ENCODE measurements at regions not wholly inside any gene's neighbourhood (a gene's known extent, or its start where the extent isn't known, plus 50 kb on each side); places are given as distances from the start of the nearest gene placed in this dataset.

GRCh38 chr17:63124536-63124935 is 158.5 kb downstream of the TANC2 start:
- TF ChIP-seq, protein P1, sequence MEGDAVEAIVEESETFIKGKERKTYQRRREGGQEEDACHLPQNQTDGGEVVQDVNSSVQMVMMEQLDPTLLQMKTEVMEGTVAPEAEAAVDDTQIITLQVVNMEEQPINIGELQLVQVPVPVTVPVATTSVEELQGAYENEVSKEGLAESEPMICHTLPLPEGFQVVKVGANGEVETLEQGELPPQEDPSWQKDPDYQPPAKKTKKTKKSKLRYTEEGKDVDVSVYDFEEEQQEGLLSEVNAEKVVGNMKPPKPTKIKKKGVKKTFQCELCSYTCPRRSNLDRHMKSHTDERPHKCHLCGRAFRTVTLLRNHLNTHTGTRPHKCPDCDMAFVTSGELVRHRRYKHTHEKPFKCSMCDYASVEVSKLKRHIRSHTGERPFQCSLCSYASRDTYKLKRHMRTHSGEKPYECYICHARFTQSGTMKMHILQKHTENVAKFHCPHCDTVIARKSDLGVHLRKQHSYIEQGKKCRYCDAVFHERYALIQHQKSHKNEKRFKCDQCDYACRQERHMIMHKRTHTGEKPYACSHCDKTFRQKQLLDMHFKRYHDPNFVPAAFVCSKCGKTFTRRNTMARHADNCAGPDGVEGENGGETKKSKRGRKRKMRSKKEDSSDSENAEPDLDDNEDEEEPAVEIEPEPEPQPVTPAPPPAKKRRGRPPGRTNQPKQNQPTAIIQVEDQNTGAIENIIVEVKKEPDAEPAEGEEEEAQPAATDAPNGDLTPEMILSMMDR (IDR thresholded peaks at IDR 0.05; ENCODE audit: extremely low read depth, low read depth, low read length): no peak
- Histone ChIP-seq H3K36me3 (ENCODE audit: insufficient read depth, low read length) (no peaks in the 10 kb centered on the region), H3K79me2 (ENCODE audit: insufficient read depth, low read length) (peaks cover 42% of the 10 kb centered on the region), H4K20me1 (ENCODE audit: insufficient read depth, low read length) (peaks cover 3% of the 10 kb centered on the region), H3K27ac (ENCODE audit: low read depth, low read length) (no peak overlapping the region), H3K4me1 (ENCODE audit: insufficient read depth, low read length) (no peaks in the 10 kb centered on the region), H2AFZ (ENCODE audit: low read length) (no peak overlapping the region), H3K9me3 (ENCODE audit: low read depth, low read length) (no peaks in the 10 kb centered on the region), H3K27me3 (ENCODE audit: insufficient read depth, low read length) (no peaks in the 10 kb centered on the region), H3K4me2 (ENCODE audit: insufficient read depth, low read length) (no peak overlapping the region), H3K4me3 (ENCODE audit: insufficient read depth, low read length) (no peak overlapping the region)
- DNase-seq (ENCODE audit: insufficient read length, low spot score, missing footprints): no peak

- no peak for DNase-seq (ENCODE audit: insufficient read length, low spot score, missing footprints)
- H3K4me3 ChIP-seq (ENCODE audit: insufficient read depth, low read length): no peak overlapping the region
- no peak overlapping the region for H2AFZ ChIP-seq (ENCODE audit: low read length)
Measured at GRCh38 chr17:63124958-63125357, 158.9 kb downstream of the TANC2 start.

GRCh38 chr17:63125987-63126386 is 160.0 kb downstream of the TANC2 start:
- Histone ChIP-seq H2AFZ (ENCODE audit: low read length) (no peak overlapping the region), H3K36me3 (ENCODE audit: insufficient read depth, low read length) (no peaks in the 10 kb centered on the region), H3K27ac (ENCODE audit: low read depth, low read length) (no peak overlapping the region), H3K27me3 (ENCODE audit: insufficient read depth, low read length) (no peaks in the 10 kb centered on the region), H3K79me2 (ENCODE audit: insufficient read depth, low read length) (peaks cover 42% of the 10 kb centered on the region), H4K20me1 (ENCODE audit: insufficient read depth, low read length) (peaks cover 3% of the 10 kb centered on the region), H3K4me1 (ENCODE audit: insufficient read depth, low read length) (no peaks in the 10 kb centered on the region), H3K4me2 (ENCODE audit: insufficient read depth, low read length) (no peak overlapping the region), H3K9me3 (ENCODE audit: low read depth, low read length) (no peaks in the 10 kb centered on the region), H3K4me3 (ENCODE audit: insufficient read depth, low read length) (no peak overlapping the region)
- no peak for DNase-seq (ENCODE audit: insufficient read length, low spot score, missing footprints)
- TF ChIP-seq, protein P1 (IDR thresholded peaks at IDR 0.05; ENCODE audit: extremely low read depth, low read depth, low read length): no peak

More at GRCh38 chr17:63124958-63125357, 158.9 kb downstream of the TANC2 start:
- no peaks in the 10 kb centered on the region for H3K4me1 ChIP-seq (ENCODE audit: insufficient read depth, low read length)
- TF ChIP-seq, protein P1 (IDR thresholded peaks at IDR 0.05; ENCODE audit: extremely low read depth, low read depth, low read length): no peak
- H3K27me3 ChIP-seq (ENCODE audit: insufficient read depth, low read length): no peaks in the 10 kb centered on the region
- H3K79me2 ChIP-seq (ENCODE audit: insufficient read depth, low read length): peaks cover 42% of the 10 kb centered on the region
- no peaks in the 10 kb centered on the region for H3K36me3 ChIP-seq (ENCODE audit: insufficient read depth, low read length)
- peaks cover 3% of the 10 kb centered on the region for H4K20me1 ChIP-seq (ENCODE audit: insufficient read depth, low read length)
- H3K4me2 ChIP-seq (ENCODE audit: insufficient read depth, low read length): no peak overlapping the region
- no peaks in the 10 kb centered on the region for H3K9me3 ChIP-seq (ENCODE audit: low read depth, low read length)
- H3K27ac ChIP-seq (ENCODE audit: low read depth, low read length): no peak overlapping the region

DNA sequence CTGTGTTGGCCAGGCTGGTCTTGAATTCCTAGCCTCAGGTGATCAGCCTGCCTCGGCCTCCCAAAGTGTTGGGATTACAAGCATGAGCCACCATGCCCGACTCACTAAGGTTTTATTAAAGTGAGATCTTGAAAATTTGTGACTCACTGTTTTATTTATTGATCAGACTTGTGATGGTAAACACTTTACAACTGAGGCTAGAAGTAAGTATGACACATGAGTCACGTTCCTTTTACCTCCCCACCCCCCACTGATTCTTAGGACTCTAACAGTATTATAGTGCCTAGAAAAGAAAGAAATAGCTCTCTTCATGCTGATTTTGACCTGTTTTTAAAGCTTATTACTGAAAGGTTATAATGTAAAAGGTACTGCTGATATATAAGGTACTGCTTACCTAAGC is 160.6 kb downstream of the TANC2 start:
- no peak overlapping the region for H2AFZ ChIP-seq (ENCODE audit: low read length)
- peaks cover 40% of the 10 kb centered on the region for H3K79me2 ChIP-seq (ENCODE audit: insufficient read depth, low read length)
- no peaks in the 10 kb centered on the region for H3K36me3 ChIP-seq (ENCODE audit: insufficient read depth, low read length)
- TF ChIP-seq, protein P1 (IDR thresholded peaks at IDR 0.05; ENCODE audit: extremely low read depth, low read depth, low read length): no peak
- H3K27me3 ChIP-seq (ENCODE audit: insufficient read depth, low read length): no peaks in the 10 kb centered on the region
- H3K27ac ChIP-seq (ENCODE audit: low read depth, low read length): no peak overlapping the region
- H3K9me3 ChIP-seq (ENCODE audit: low read depth, low read length): no peaks in the 10 kb centered on the region
- H4K20me1 ChIP-seq (ENCODE audit: insufficient read depth, low read length): peaks cover 3% of the 10 kb centered on the region
- no peak for DNase-seq (ENCODE audit: insufficient read length, low spot score, missing footprints)
- no peak overlapping the region for H3K4me2 ChIP-seq (ENCODE audit: insufficient read depth, low read length)
- H3K4me3 ChIP-seq (ENCODE audit: insufficient read depth, low read length): no peak overlapping the region
- H3K4me1 ChIP-seq (ENCODE audit: insufficient read depth, low read length): no peaks in the 10 kb centered on the region
